ENCODE measurements at regions not wholly inside any gene's neighbourhood (a gene's known extent, or its start where the extent isn't known, plus 50 kb on each side); places are given as distances from the start of the nearest gene placed in this dataset.
A peak's percentile ranks its signal among the peaks of the same experiment; 100 is the strongest.

DNA sequence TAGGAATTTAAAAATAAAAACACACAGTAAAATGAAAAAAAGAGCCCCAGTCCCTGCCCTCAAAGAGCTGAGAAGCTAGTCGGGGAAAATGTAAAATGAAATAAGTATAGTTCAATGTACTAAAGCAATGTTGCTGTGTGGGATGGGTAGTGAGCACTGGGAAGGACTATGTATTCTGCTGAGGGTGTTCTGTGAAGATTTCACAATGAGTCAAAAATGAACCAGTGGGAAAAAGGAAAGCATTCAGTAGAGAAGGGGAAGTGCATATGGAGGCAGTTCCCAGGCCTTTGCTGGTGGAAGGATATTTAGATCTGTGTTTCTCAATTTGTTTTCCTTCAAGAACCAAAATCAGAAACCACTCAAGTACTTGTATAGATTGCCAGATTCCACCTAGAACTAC is 1094.7 kb upstream of the KLHL29 start:
- Histone ChIP-seq H3K4me3 (no peak overlapping the region), H4K20me1 (no peaks in the 10 kb centered on the region), H3K4me2 (peak overlapping the region in 7 of 11 experiments; percentile 4 to 44 (median 23); a peak in 8 of 22 replicates), H3K9ac (no peak overlapping the region), H3K36me3 (no peaks in the 10 kb centered on the region), H3K4me1 (peaks cover 15 to 36% (median 23%) of the 10 kb centered on the region in 10 experiments), H3K27ac (no peak overlapping the region), H3K9me3 (replicated peaks in 1 of 11) (no peaks in the 10 kb centered on the region), H3K27me3 (no peaks in the 10 kb centered on the region)
- no peak for TF ChIP-seq Cebpa-rat (IDR thresholded peaks at IDR 0.05)

DNA sequence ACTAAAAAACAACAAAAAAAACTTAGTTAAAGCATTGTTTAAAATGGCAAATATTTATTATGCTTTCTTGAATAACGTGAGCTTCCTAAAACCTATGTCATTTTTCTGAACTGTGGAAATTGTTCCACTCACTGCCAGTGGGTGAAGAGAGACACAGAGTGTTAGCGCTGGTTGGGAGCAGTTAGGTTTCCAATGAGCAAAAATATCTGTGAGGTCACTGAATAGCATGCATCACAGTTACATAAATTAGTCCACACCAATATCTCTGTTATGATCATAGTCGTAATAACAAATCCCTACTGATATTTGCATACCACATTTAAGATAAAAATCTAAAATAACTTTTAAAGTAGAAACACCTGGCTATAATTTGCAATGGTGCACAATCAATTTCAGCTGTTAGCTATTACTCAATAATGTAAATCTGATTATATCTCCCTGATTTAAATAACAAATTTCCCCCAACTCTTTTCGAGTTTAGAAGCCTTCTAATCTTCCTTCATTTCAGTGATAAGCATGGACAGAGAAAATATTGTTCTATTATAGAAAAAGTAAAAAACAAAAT is 1094.0 kb upstream of the KLHL29 start:
- H3K9me3 ChIP-seq (replicated peaks in 1 of 11): no peaks in the 10 kb centered on the region
- no peaks in the 10 kb centered on the region for H4K20me1 ChIP-seq
- H3K27me3 ChIP-seq: no peaks in the 10 kb centered on the region
- TF ChIP-seq Cebpa-rat (IDR thresholded peaks at IDR 0.05): no peak
- H3K4me1 ChIP-seq: peaks cover 8 to 29% (median 16%) of the 10 kb centered on the region in 10 experiments
- H3K9ac ChIP-seq: no peak overlapping the region
- no peak overlapping the region for H3K27ac ChIP-seq
- no peak overlapping the region for H3K4me3 ChIP-seq
- no peak overlapping the region; a peak in 2 of 22 replicates for H3K4me2 ChIP-seq
- no peaks in the 10 kb centered on the region for H3K36me3 ChIP-seq

DNA sequence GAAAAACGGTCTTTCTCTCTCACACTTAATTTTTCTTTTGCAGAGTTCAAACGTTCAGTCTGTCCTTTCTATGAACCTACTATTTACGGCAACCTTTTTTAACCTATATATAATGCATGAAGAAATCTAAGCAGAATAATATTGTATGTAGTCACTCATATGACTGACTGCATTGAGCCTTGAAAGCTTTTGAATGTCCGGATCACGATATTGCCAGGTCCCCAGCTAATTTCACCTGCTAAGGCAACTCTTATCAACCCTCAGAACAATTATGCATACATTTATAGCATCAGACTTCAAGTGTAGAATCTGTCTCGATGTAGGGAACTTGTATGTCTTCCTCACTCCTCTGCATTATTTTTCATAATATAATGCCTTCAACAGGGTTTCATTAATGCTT is 1083.8 kb upstream of the KLHL29 start:
- Histone ChIP-seq H3K9ac (no peak overlapping the region), H3K27ac (no peak overlapping the region), H3K4me2 (no peak overlapping the region), H3K4me1 (no peaks in the 10 kb centered on the region), H3K36me3 (no peaks in the 10 kb centered on the region), H4K20me1 (no peaks in the 10 kb centered on the region), H3K4me3 (no peak overlapping the region), H3K27me3 (no peaks in the 10 kb centered on the region), H3K9me3 (replicated peaks in 1 of 11) (peaks cover 0 to 12% (median 8%) of the 10 kb centered on the region in 11 experiments; a peak in 21 of 22 replicates)
- no peak for TF ChIP-seq Cebpa-rat (IDR thresholded peaks at IDR 0.05)

DNA sequence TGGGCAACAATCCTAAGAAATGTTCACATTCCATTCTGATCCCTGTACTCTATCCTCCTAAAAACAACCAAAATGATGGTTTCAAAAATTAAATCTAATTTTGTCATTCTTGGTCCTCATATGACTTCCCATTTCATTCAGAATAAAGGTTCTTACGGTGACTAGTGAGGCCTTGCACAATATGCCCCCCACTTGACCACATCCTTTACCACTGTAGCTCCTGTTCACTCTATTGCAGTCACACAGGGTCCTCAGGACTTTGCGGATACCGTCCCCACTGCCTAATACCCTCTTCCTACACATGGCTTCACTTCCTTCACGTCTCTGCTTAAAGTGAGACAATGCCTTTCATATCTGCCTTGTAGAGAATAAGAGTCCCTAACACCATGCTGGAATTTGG is 1058.7 kb upstream of the KLHL29 start:
- peak overlapping the region in 5 of 11 experiments; percentile 18 to 67 (median 38); a peak in 7 of 22 replicates for H3K27ac ChIP-seq
- no peaks in the 10 kb centered on the region for H3K27me3 ChIP-seq
- H3K9ac ChIP-seq: no peak overlapping the region

DNA sequence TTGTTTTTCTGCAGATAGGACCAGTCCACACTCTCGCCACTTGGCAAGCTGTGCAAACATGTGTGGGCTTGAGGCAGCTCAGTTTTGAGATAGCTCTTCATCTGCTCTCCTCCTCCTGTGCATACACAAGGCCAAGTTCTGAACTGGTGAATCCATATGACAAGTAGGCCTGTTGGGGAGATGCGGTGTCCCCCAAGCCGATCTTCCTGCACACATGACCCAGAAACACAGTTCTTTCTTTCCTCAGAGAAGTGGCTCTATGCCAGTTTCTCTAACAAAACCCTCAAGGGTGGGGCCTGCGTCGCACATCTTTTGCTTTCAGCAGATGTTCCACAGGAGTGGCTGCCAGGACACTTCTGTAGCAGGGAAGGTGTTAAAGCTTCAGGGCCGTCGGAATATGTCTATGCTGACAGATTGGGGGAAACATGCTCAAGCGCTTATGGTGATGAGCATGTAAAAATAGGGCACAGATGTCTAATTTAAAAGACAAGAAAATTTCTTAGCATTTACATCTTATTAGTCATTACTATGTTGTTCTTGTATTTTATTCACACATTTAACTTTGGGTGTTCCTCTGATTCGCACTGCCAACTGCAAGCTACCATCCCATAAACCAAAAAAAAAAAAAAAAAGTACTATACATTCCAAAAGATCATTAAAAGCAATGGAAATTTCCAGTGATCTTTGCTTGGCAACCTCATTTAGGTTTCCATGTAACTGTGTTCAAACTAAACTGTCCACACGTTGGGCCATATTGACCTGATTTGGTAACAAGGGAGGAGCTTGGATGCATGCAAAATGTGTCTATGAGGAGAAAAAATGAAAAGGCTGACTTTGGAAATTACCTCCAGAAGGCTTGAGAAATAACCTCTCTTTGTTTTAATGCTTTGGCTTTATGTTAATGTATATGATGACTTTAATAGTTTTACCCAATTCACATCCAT is 1055.5 kb upstream of the KLHL29 start:
- Histone ChIP-seq H3K27me3 (no peaks in the 10 kb centered on the region), H3K36me3 (no peaks in the 10 kb centered on the region), H4K20me1 (no peaks in the 10 kb centered on the region), H3K27ac (no peak overlapping the region), H3K4me1 (peaks cover 0 to 11% (median 3%) of the 10 kb centered on the region in 10 experiments; a peak in 8 of 20 replicates), H3K4me2 (no peak overlapping the region), H3K4me3 (no peak overlapping the region), H3K9ac (no peak overlapping the region), H3K9me3 (replicated peaks in 1 of 11) (peaks cover 0 to 20% (median 4%) of the 10 kb centered on the region in 11 experiments; a peak in 15 of 22 replicates)
- TF ChIP-seq Cebpa-rat (IDR thresholded peaks at IDR 0.05): no peak

More for the DNA sequence above, 1058.7 kb upstream of the KLHL29 start:
- Histone ChIP-seq H3K4me3 (no peak overlapping the region), H4K20me1 (no peaks in the 10 kb centered on the region), H3K4me1 (peaks cover 0 to 11% (median 3%) of the 10 kb centered on the region in 10 experiments; a peak in 8 of 20 replicates), H3K4me2 (peak overlapping the region in 6 of 11 experiments; percentile 11 to 55 (median 36); a peak in 8 of 22 replicates), H3K36me3 (no peaks in the 10 kb centered on the region), H3K9me3 (replicated peaks in 1 of 11) (peaks cover 0 to 23% (median 4%) of the 10 kb centered on the region in 11 experiments; a peak in 15 of 22 replicates)
- peak in 4 of 11 experiments; percentile 29 to 72 (median 60); a peak in 5 of 22 replicates for TF ChIP-seq Cebpa-rat (IDR thresholded peaks at IDR 0.05)

DNA sequence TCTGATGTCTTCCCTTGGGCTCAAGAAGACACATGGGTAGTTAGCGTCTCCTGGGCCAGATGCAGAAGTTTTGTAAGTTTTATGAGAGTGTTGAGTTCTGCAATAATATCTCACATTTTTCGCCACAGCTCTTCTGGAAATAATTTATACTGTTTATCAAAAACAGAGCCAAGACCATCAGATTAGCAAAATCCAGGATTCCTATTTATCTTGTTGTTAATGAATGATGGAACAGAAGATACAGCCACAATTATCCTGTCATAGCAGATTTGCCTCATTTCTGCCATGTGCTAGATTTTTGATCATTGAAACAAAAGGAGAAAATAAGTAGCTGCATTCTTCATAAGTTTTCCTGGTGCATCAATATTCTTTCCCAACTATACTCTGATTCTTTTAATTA is 1048.6 kb upstream of the KLHL29 start:
- Histone ChIP-seq H3K4me2 (no peak overlapping the region), H3K4me3 (no peak overlapping the region), H3K9ac (no peak overlapping the region), H3K27ac (no peak overlapping the region), H3K4me1 (no peaks in the 10 kb centered on the region), H4K20me1 (no peaks in the 10 kb centered on the region), H3K9me3 (replicated peaks in 1 of 11) (no peaks in the 10 kb centered on the region; a peak in 1 of 22 replicates), H3K36me3 (no peaks in the 10 kb centered on the region), H3K27me3 (no peaks in the 10 kb centered on the region)
- TF ChIP-seq Cebpa-rat (IDR thresholded peaks at IDR 0.05): no peak

DNA sequence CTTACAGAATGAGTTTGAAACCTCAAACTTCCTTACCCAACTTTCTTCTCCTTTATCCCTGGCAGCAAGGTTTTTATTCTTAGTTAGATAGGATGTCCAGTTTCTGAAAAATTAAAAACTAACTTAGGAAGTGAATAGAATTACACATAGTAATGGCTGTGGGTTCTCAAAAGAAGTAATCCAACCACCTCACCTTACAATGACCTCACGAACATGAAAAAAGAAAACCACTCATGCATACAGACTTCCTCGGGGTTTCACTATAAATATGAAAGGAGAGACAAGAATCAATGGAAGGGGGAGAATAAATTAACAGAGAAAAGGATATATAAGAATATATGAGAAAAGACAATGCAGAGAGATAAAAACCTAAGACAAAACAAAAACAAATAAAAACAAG is 1044.3 kb upstream of the KLHL29 start:
- Histone ChIP-seq H3K9ac (no peak overlapping the region), H4K20me1 (no peaks in the 10 kb centered on the region), H3K4me3 (no peak overlapping the region), H3K4me1 (no peaks in the 10 kb centered on the region), H3K4me2 (no peak overlapping the region), H3K27me3 (no peaks in the 10 kb centered on the region), H3K36me3 (no peaks in the 10 kb centered on the region), H3K27ac (no peak overlapping the region), H3K9me3 (replicated peaks in 1 of 11) (no peaks in the 10 kb centered on the region)
- TF ChIP-seq Cebpa-rat (IDR thresholded peaks at IDR 0.05): no peak

DNA sequence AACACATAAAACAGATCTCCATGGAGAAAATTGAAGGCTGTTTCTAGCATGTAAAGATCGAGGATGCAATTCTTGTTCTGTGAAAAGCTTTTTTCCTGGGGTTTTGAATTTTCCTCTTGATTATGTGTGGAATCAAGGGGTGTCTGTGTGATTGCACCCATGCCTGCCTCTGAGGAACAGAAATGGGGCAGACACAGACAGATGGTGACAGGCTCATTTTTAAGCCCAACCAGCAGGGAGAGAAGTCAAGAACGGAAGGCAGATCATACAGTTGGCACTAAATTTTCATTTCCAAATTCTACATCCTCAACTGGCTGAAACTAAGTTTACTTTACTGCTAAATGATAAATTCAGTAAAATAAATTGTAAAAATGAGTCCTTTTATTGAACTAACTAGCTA is 1037.7 kb upstream of the KLHL29 start:
- no peak for TF ChIP-seq Cebpa-rat (IDR thresholded peaks at IDR 0.05)
- H3K4me1 ChIP-seq: no peaks in the 10 kb centered on the region

DNA sequence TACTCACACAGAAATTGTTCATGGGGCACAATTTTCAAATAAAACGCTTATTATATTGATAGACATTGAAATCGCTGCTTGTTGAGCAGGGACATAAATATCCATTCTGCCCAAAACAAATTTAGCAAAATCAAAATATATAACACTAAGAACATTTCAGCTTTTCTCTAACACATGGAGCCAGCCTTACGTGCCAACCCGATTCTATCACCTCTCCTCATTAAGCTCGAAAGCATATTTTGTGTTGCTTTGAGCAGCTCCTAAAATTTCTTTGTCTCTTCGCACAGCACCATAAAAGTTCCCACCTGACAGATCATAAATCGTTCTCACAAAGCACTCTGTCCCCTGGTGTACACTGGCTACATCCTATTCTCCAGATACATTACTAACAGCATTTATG is 1034.4 kb upstream of the KLHL29 start:
- no peak for TF ChIP-seq Cebpa-rat (IDR thresholded peaks at IDR 0.05)
- H3K4me2 ChIP-seq: no peak overlapping the region
- no peaks in the 10 kb centered on the region for H3K27me3 ChIP-seq
- no peak overlapping the region for H3K9ac ChIP-seq
- H3K36me3 ChIP-seq: no peaks in the 10 kb centered on the region
- H3K9me3 ChIP-seq (replicated peaks in 1 of 11): no peaks in the 10 kb centered on the region
- H3K27ac ChIP-seq: no peak overlapping the region
- H4K20me1 ChIP-seq: no peaks in the 10 kb centered on the region
- H3K4me1 ChIP-seq: no peaks in the 10 kb centered on the region
- H3K4me3 ChIP-seq: no peak overlapping the region

More for the DNA sequence above, 1037.7 kb upstream of the KLHL29 start:
- no peak overlapping the region for H3K4me2 ChIP-seq
- H3K9ac ChIP-seq: no peak overlapping the region
- no peak overlapping the region for H3K27ac ChIP-seq
- H4K20me1 ChIP-seq: no peaks in the 10 kb centered on the region
- H3K4me3 ChIP-seq: no peak overlapping the region
- H3K36me3 ChIP-seq: no peaks in the 10 kb centered on the region
- no peaks in the 10 kb centered on the region for H3K9me3 ChIP-seq (replicated peaks in 1 of 11)
- H3K27me3 ChIP-seq: no peaks in the 10 kb centered on the region
